Activated naive CD4-positive, alpha-beta T cell treated with anti-CD3 and anti-CD28 coated beads for 36 hours (primary cell): ENCODE measurements at regions not wholly inside any gene's neighbourhood (a gene's known extent, or its start where the extent isn't known, plus 50 kb on each side); places are given as distances from the start of the nearest gene placed in this dataset.

Experiments
- CTCF ChIA-PET: fragments of 350-600 bp; sonication (Branson Sonifier 250); formaldehyde crosslinking; loops from one replicate; lab custom pipeline; 2021; ENCODE audit warnings: antibody characterized with exemption; lab: Charles Lee
- DNase-seq: peaks from one replicate; pipeline ENCODE4 v3.0.0-alpha.2; 2020
- H3K27ac Mint-ChIP-seq: one replicate; pipeline ENCODE4 v1.8.0; 2021; ENCODE audit warnings: mild to moderate bottlenecking, mixed read lengths
- H3K27me3 Mint-ChIP-seq: one replicate; pipeline ENCODE4 v1.8.0; 2021; ENCODE audit warnings: low read depth, mixed read lengths
- H3K36me3 Mint-ChIP-seq: one replicate; pipeline ENCODE4 v1.8.0; 2021; ENCODE audit warnings: low read depth, mixed read lengths
- H3K4me1 Mint-ChIP-seq: one replicate; pipeline ENCODE4 v1.8.0; 2021; ENCODE audit warnings: low read depth, mixed read lengths
- H3K4me3 Mint-ChIP-seq: one replicate; pipeline ENCODE4 v1.8.0; 2021; ENCODE audit warnings: mild to moderate bottlenecking, moderate library complexity, mixed read lengths
- H3K9me3 Mint-ChIP-seq: one replicate; pipeline ENCODE4 v1.8.0; 2021; ENCODE audit warnings: mixed read lengths
- intact Hi-C: fragments of 100-400 bp; cut with micrococcal nuclease; formaldehyde crosslinking; loops from one replicate; pipeline ENCODE4 v1.15.1; 2023

GRCh38 chr11:69934861-69935494 is 115.8 kb upstream of the FGF3 start:
- Mint-ChIP-seq H3K27ac (no peak overlapping the region), H3K27me3 (peaks cover 6% of the 10 kb centered on the region), H3K36me3 (no peaks in the 10 kb centered on the region), H3K4me1 (no peaks in the 10 kb centered on the region), H3K4me3 (no peak overlapping the region), H3K9me3 (no peaks in the 10 kb centered on the region)
- DNase-seq = no peak
- intact Hi-C loops = no loop called here
- CTCF ChIA-PET = no interaction called here

- no peaks in the 10 kb centered on the region for H3K4me1 Mint-ChIP-seq
- H3K27me3 Mint-ChIP-seq = peaks cover 6% of the 10 kb centered on the region
These were observed 116.8 kb upstream of the FGF3 start for GRCh38 chr11:69935941-69936505.

GRCh38 chr11:69936771-69937170 is 117.6 kb upstream of the FGF3 start:
- Mint-ChIP-seq H3K27ac (no peak overlapping the region), H3K9me3 (no peaks in the 10 kb centered on the region), H3K4me3 (no peak overlapping the region), H3K27me3 (peaks cover 8% of the 10 kb centered on the region), H3K4me1 (no peaks in the 10 kb centered on the region), H3K36me3 (no peaks in the 10 kb centered on the region)
- no peak for DNase-seq
- CTCF ChIA-PET = no interaction called here
- intact Hi-C loops = no loop called here

More at GRCh38 chr11:69935941-69936505, 116.8 kb upstream of the FGF3 start:
- H3K36me3 Mint-ChIP-seq = no peaks in the 10 kb centered on the region
- H3K27ac Mint-ChIP-seq = no peak overlapping the region
- DNase-seq = no peak
- no peaks in the 10 kb centered on the region for H3K9me3 Mint-ChIP-seq
- intact Hi-C loops = no loop called here
- CTCF ChIA-PET = no interaction called here
- H3K4me3 Mint-ChIP-seq = no peak overlapping the region

- intact Hi-C loops = no loop called here
- Mint-ChIP-seq H3K27me3 (peaks cover 10% of the 10 kb centered on the region), H3K4me3 (no peak overlapping the region), H3K27ac (no peak overlapping the region), H3K36me3 (no peaks in the 10 kb centered on the region), H3K4me1 (no peaks in the 10 kb centered on the region), H3K9me3 (no peaks in the 10 kb centered on the region)
- CTCF ChIA-PET = no interaction called here
- no peak for DNase-seq
These were observed 119.0 kb upstream of the FGF3 start for GRCh38 chr11:69938206-69938605.

GRCh38 chr11:69939551-69940245 is 120.5 kb upstream of the FGF3 start:
- CTCF ChIA-PET = no interaction called here
- no peak overlapping the region for H3K4me3 Mint-ChIP-seq
- H3K9me3 Mint-ChIP-seq = no peaks in the 10 kb centered on the region

GRCh38 chr11:69940246-69940610 is 121.0 kb upstream of the FGF3 start:
- Mint-ChIP-seq H3K27me3 (peaks cover 10% of the 10 kb centered on the region), H3K4me3 (no peak overlapping the region), H3K9me3 (no peaks in the 10 kb centered on the region), H3K27ac (no peak overlapping the region), H3K36me3 (no peaks in the 10 kb centered on the region), H3K4me1 (no peaks in the 10 kb centered on the region)
- no peak for DNase-seq
- intact Hi-C loops = no loop called here
- CTCF ChIA-PET = no interaction called here

More at GRCh38 chr11:69939551-69940245, 120.5 kb upstream of the FGF3 start:
- no peaks in the 10 kb centered on the region for H3K4me1 Mint-ChIP-seq
- no peaks in the 10 kb centered on the region for H3K36me3 Mint-ChIP-seq
- DNase-seq = no peak
- intact Hi-C loops = no loop called here
- H3K27me3 Mint-ChIP-seq = peaks cover 8% of the 10 kb centered on the region
- H3K27ac Mint-ChIP-seq = no peak overlapping the region

- Mint-ChIP-seq H3K4me3 (no peak overlapping the region), H3K27ac (no peak overlapping the region), H3K4me1 (no peaks in the 10 kb centered on the region), H3K9me3 (no peaks in the 10 kb centered on the region), H3K36me3 (no peaks in the 10 kb centered on the region), H3K27me3 (peaks cover 10% of the 10 kb centered on the region)
- no peak for DNase-seq
- intact Hi-C loops = no loop called here
- CTCF ChIA-PET = no interaction called here
These were observed 122.5 kb upstream of the FGF3 start for GRCh38 chr11:69941546-69942332.

GRCh38 chr11:69942333-69942820 is 123.2 kb upstream of the FGF3 start:
- H3K9me3 Mint-ChIP-seq = no peaks in the 10 kb centered on the region
- CTCF ChIA-PET = no interaction called here

GRCh38 chr11:69943066-69943465 is 123.8 kb upstream of the FGF3 start:
- no peaks in the 10 kb centered on the region for H3K4me1 Mint-ChIP-seq
- peaks cover 15% of the 10 kb centered on the region for H3K27me3 Mint-ChIP-seq
- H3K4me3 Mint-ChIP-seq = no peak overlapping the region
- H3K27ac Mint-ChIP-seq = no peak overlapping the region
- H3K9me3 Mint-ChIP-seq = no peaks in the 10 kb centered on the region
- intact Hi-C loops = no loop called here
- H3K36me3 Mint-ChIP-seq = no peaks in the 10 kb centered on the region
- no peak for DNase-seq
- CTCF ChIA-PET = no interaction called here

More at GRCh38 chr11:69942333-69942820, 123.2 kb upstream of the FGF3 start:
- intact Hi-C loops = no loop called here
- no peak for DNase-seq
- Mint-ChIP-seq H3K4me1 (no peaks in the 10 kb centered on the region), H3K36me3 (no peaks in the 10 kb centered on the region), H3K4me3 (no peak overlapping the region), H3K27me3 (peaks cover 10% of the 10 kb centered on the region), H3K27ac (no peak overlapping the region)

GRCh38 chr11:69943506-69943905 is 124.3 kb upstream of the FGF3 start:
- no peak overlapping the region for H3K27ac Mint-ChIP-seq
- H3K9me3 Mint-ChIP-seq = no peaks in the 10 kb centered on the region
- no peak overlapping the region for H3K4me3 Mint-ChIP-seq
- no peak for DNase-seq
- peaks cover 15% of the 10 kb centered on the region for H3K27me3 Mint-ChIP-seq
- no peaks in the 10 kb centered on the region for H3K4me1 Mint-ChIP-seq
- CTCF ChIA-PET = no interaction called here
- intact Hi-C loops = no loop called here
- no peaks in the 10 kb centered on the region for H3K36me3 Mint-ChIP-seq

GRCh38 chr11:69944146-69944795 is 125.1 kb upstream of the FGF3 start:
- Mint-ChIP-seq H3K4me3 (no peak overlapping the region), H3K9me3 (no peaks in the 10 kb centered on the region), H3K36me3 (no peaks in the 10 kb centered on the region), H3K4me1 (no peaks in the 10 kb centered on the region), H3K27me3 (peaks cover 19% of the 10 kb centered on the region), H3K27ac (no peak overlapping the region)
- CTCF ChIA-PET = no interaction called here
- intact Hi-C loops = no loop called here
- no peak for DNase-seq

GRCh38 chr11:69945157-69945556 is 125.9 kb upstream of the FGF3 start:
- Mint-ChIP-seq H3K27me3 (peaks cover 19% of the 10 kb centered on the region), H3K27ac (no peak overlapping the region), H3K4me3 (no peak overlapping the region), H3K36me3 (no peaks in the 10 kb centered on the region), H3K9me3 (no peaks in the 10 kb centered on the region), H3K4me1 (no peaks in the 10 kb centered on the region)
- intact Hi-C loops = no loop called here
- DNase-seq = no peak
- CTCF ChIA-PET = no interaction called here
